B cell (primary cell): ENCODE measurements at regions not wholly inside any gene's neighbourhood (a gene's known extent, or its start where the extent isn't known, plus 50 kb on each side); places are given as distances from the start of the nearest gene placed in this dataset.

ENCODE experiments used
- ATAC-seq: fragments of 200-7000 bp; cut with Tn5 transposase; one replicate; pipeline ENCODE4 v1.10.0; 2021; ENCODE audit warnings: low read depth, mild to moderate bottlenecking, moderate number of reproducible peaks, moderate library complexity
- CTCF ChIA-PET: fragments of 350-600 bp; sonication (Branson Sonifier 250); formaldehyde crosslinking; loops from one replicate; lab custom pipeline; 2021; ENCODE audit warnings: antibody characterized with exemption, inconsistent platforms; lab: Charles Lee
- POLR2A ChIA-PET: fragments of 350-600 bp; sonication (Branson Sonifier 250); formaldehyde crosslinking; loops from one replicate; lab custom pipeline; 2021; ENCODE audit warnings: antibody characterized with exemption; lab: Charles Lee
- DNase-seq: peaks from one replicate; pipeline ENCODE4 v3.0.0; 2013
- H2AFZ ChIP-seq: 2 replicates; pipeline ENCODE4 v1.6.1; 2012; ENCODE audit warnings: mild to moderate bottlenecking, low read depth, low read length; ENCODE audit not compliant: insufficient read depth, poor library complexity, severe bottlenecking
- H3K27ac ChIP-seq, 2 donors: 1 replicate in 1 of 2; 2 replicates in 1 of 2; pipeline ENCODE4 v1.5.1; 2012 to 2013; ENCODE audit warnings: low read length in 2 of 2, mild to moderate bottlenecking in 2 of 2, moderate library complexity in 1 of 2
- H3K27me3 ChIP-seq, 4 experiments: fragments of 200-600 bp in 1 of 4; sonication (generic) in 1 of 4; replicated peaks in 1 of 4; 1 replicate in 2 of 4; 2 replicates in 2 of 4; pipeline versions ENCODE4 v1.6.1 to v1.7.0; 2013 to 2016; ENCODE audit warnings: low read length in 3 of 4, mild to moderate bottlenecking in 2 of 4, mixed read lengths in 1 of 4, moderate library complexity in 1 of 4; ENCODE audit not compliant: insufficient read depth in 4 of 4, control insufficient read depth in 3 of 4; ENCODE audit errors: control extremely low read depth in 1 of 4
- H3K36me3 ChIP-seq, 2 experiments: replicated peaks in 1 of 2; 1 replicate in 1 of 2; 2 replicates in 1 of 2; pipeline versions ENCODE4 v1.6.1 to v1.7.1; 2013; ENCODE audit warnings: low read length in 1 of 2; ENCODE audit not compliant: insufficient read depth in 2 of 2, control insufficient read depth in 1 of 2; ENCODE audit errors: control extremely low read depth in 1 of 2, extremely low read depth in 1 of 2
- H3K4me1 ChIP-seq, 2 donors: fragments of 200-600 bp in 1 of 2; sonication (generic) in 1 of 2; 1 replicate in 1 of 2; 2 replicates in 1 of 2; pipeline versions ENCODE4 v1.5.1 to v1.6.1; 2013 to 2017; ENCODE audit warnings: low read length in 2 of 2; ENCODE audit not compliant: control insufficient read depth in 2 of 2, insufficient read depth in 2 of 2
- H3K4me2 ChIP-seq: replicated peaks from 2 replicates; pipeline ENCODE3; 2012; ENCODE audit warnings: mild to moderate bottlenecking, low read depth, low read length; ENCODE audit not compliant: poor library complexity, severe bottlenecking
- H3K4me3 ChIP-seq, 5 experiments: fragments of 200-600 bp in 1 of 5; sonication (generic) in 1 of 5; 1 replicate in 3 of 5; 2 replicates in 2 of 5; pipeline versions ENCODE4 v1.5.1 to v1.7.0; 2011 to 2016; ENCODE audit warnings: low read length in 4 of 5, mild to moderate bottlenecking in 4 of 5, low read depth in 2 of 5, control low read depth in 1 of 5, moderate library complexity in 1 of 5; ENCODE audit not compliant: insufficient read depth in 1 of 5; ENCODE audit errors: control extremely low read depth in 1 of 5, extremely low read depth in 1 of 5
- H3K79me2 ChIP-seq: fragments of 200-600 bp; sonication (generic); one replicate; pipeline ENCODE4 v1.6.0; 2016; ENCODE audit warnings: low read length; ENCODE audit not compliant: control insufficient read depth, insufficient read depth
- H3K9ac ChIP-seq: fragments of 200-600 bp; sonication (generic); 2 replicates; pipeline ENCODE4 v1.6.1; 2017; ENCODE audit warnings: mild to moderate bottlenecking, low read length, moderate library complexity
- H3K9me3 ChIP-seq, 3 donors: one replicate each; pipeline versions ENCODE4 v1.6.1 to v1.7.1; 2013; ENCODE audit warnings: low read length in 2 of 3; ENCODE audit not compliant: control insufficient read depth in 2 of 3, insufficient read depth in 1 of 3; ENCODE audit errors: control extremely low read depth in 1 of 3
- H4K20me1 ChIP-seq: 2 replicates; pipeline ENCODE4 v1.6.0; 2012; ENCODE audit warnings: mild to moderate bottlenecking, low read length; ENCODE audit not compliant: insufficient read depth, control insufficient read depth, poor library complexity, severe bottlenecking
- H3K27ac Mint-ChIP-seq: one replicate; pipeline ENCODE4 v1.8.0; 2021; ENCODE audit warnings: mixed read lengths
- H3K27me3 Mint-ChIP-seq: one replicate; pipeline ENCODE4 v1.8.0; 2021; ENCODE audit warnings: mixed read lengths
- H3K4me1 Mint-ChIP-seq: one replicate; pipeline ENCODE4 v1.8.0; 2021; ENCODE audit warnings: mixed read lengths
- H3K4me3 Mint-ChIP-seq: one replicate; pipeline ENCODE4 v1.8.0; 2021; ENCODE audit warnings: mixed read lengths
- H3K9me3 Mint-ChIP-seq: one replicate; pipeline ENCODE4 v1.8.0; 2022; ENCODE audit warnings: mixed read lengths; ENCODE audit not compliant: insufficient read depth
- CTCF ChIP-seq: fragments of 200-600 bp; IDR thresholded peaks from one replicate; pipeline ENCODE4 v1.8.0; 2022; ENCODE audit warnings: antibody characterized with exemption, mild to moderate bottlenecking
- EZH2 ChIP-seq: IDR thresholded peaks from 2 replicates; pipeline ENCODE4 v1.6.1; 2012; ENCODE audit warnings: borderline replicate concordance, low read depth, mild to moderate bottlenecking, moderate library complexity, low read length; ENCODE audit not compliant: insufficient read depth, poor library complexity, severe bottlenecking
- WGBS: methylation state at CpG from one replicate; pipeline ENCODE4 v1.1.5; 2013; ENCODE audit warnings: missing lambda C conversion rate; ENCODE audit not compliant: insufficient coverage; 5-methylcytosine and 5-hydroxymethylcytosine counted together
- intact Hi-C: fragments of 100-400 bp; cut with micrococcal nuclease; formaldehyde crosslinking; loops from one replicate; pipeline ENCODE4 v1.10.0; 2022

GRCh38 chr2:164287056-164287455 lies 334.2 kb downstream of the GRB14 start:
- H3K4me2 ChIP-seq = no peak overlapping the region
- POLR2A ChIA-PET = no interaction called here

GRCh38 chr2:164285576-164285975 lies 335.7 kb downstream of the GRB14 start:
- Histone ChIP-seq H2AFZ (no peak overlapping the region), H3K79me2 (no peaks in the 10 kb centered on the region), H3K4me2 (no peak overlapping the region), H3K4me3 (no peak overlapping the region), H3K4me1 (no peaks in the 10 kb centered on the region), H4K20me1 (no peaks in the 10 kb centered on the region), H3K9ac (no peak overlapping the region), H3K27ac (no peak overlapping the region), H3K9me3 (peaks cover 0 to 1% (median 0%) of the 10 kb centered on the region in 3 donors), H3K27me3 (no peaks in the 10 kb centered on the region), H3K36me3 (no peaks in the 10 kb centered on the region)
- ChIA-PET POLR2A (no interaction called here), CTCF (no interaction called here)
- DNase-seq (no peak), ATAC-seq (no peak)
- no peaks in the 10 kb centered on the region for H3K4me1 Mint-ChIP-seq
- no peak overlapping the region for H3K4me3 Mint-ChIP-seq
- no peak overlapping the region for H3K27ac Mint-ChIP-seq
- H3K9me3 Mint-ChIP-seq = no peaks in the 10 kb centered on the region
- no peak for TF ChIP-seq EZH2
- TF ChIP-seq CTCF = no peak
- no CpG with 5 or more reads among the region's 2 CpGs for WGBS
- H3K27me3 Mint-ChIP-seq = no peaks in the 10 kb centered on the region
- intact Hi-C loops = no loop called here

More at GRCh38 chr2:164287056-164287455, 334.2 kb downstream of the GRB14 start:
- peaks cover 0 to 1% (median 0%) of the 10 kb centered on the region in 3 donors for H3K9me3 ChIP-seq
- no peaks in the 10 kb centered on the region for H3K4me1 Mint-ChIP-seq
- H3K27ac Mint-ChIP-seq = no peak overlapping the region
- CTCF ChIA-PET = no interaction called here
- no peaks in the 10 kb centered on the region for H3K27me3 ChIP-seq
- no peak for DNase-seq
- ATAC-seq = no peak
- no peak overlapping the region for H3K27ac ChIP-seq
- H3K4me3 Mint-ChIP-seq = no peak overlapping the region
- H3K79me2 ChIP-seq = no peaks in the 10 kb centered on the region
- TF ChIP-seq EZH2 (no peak), CTCF (no peak)
- H3K9ac ChIP-seq = no peak overlapping the region
- no peaks in the 10 kb centered on the region for H3K9me3 Mint-ChIP-seq
- intact Hi-C loops = no loop called here
- H3K4me1 ChIP-seq = no peaks in the 10 kb centered on the region
- H4K20me1 ChIP-seq = no peaks in the 10 kb centered on the region
- no peak overlapping the region for H3K4me3 ChIP-seq
- H2AFZ ChIP-seq = no peak overlapping the region
- H3K36me3 ChIP-seq = no peaks in the 10 kb centered on the region
- WGBS = no CpG with 5 or more reads among the region's 2 CpGs
- H3K27me3 Mint-ChIP-seq = no peaks in the 10 kb centered on the region
